ENCODE measurements at regions not wholly inside any gene's neighbourhood (a gene's known extent, or its start where the extent isn't known, plus 50 kb on each side); places are given as distances from the start of the nearest gene placed in this dataset.

DNA sequence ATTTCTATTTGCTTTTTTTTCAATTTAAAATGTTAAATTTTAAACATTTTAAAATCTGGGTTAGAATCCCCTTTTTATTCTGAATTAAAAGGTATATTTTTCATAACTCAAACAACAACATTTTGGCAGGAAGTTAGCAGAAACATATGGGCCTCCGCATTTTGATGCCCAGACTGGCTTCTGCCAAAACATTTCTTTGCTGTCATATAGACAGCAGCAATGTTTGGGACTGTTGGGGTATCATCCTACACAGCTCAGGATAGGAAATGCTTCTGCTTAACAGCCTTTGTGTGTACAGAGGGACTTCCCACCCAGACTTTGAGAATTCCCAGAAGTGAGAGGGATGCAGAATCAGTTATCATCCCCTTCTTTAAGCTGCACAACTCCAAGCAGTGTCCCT is 155.4 kb upstream of the PARD3B start:
- TF ChIP-seq EZH2phosphoT487 (IDR thresholded peaks at IDR 0.05; ENCODE audit: low read length) (no peak), EZH2 (optimal IDR thresholded peaks at IDR 0.05; ENCODE audit: low read depth, low read length) (no peak)
- TF ChIP-seq, protein P1, sequence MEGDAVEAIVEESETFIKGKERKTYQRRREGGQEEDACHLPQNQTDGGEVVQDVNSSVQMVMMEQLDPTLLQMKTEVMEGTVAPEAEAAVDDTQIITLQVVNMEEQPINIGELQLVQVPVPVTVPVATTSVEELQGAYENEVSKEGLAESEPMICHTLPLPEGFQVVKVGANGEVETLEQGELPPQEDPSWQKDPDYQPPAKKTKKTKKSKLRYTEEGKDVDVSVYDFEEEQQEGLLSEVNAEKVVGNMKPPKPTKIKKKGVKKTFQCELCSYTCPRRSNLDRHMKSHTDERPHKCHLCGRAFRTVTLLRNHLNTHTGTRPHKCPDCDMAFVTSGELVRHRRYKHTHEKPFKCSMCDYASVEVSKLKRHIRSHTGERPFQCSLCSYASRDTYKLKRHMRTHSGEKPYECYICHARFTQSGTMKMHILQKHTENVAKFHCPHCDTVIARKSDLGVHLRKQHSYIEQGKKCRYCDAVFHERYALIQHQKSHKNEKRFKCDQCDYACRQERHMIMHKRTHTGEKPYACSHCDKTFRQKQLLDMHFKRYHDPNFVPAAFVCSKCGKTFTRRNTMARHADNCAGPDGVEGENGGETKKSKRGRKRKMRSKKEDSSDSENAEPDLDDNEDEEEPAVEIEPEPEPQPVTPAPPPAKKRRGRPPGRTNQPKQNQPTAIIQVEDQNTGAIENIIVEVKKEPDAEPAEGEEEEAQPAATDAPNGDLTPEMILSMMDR (IDR thresholded peaks at IDR 0.05; ENCODE audit: low read length): no peak
